ENCODE measurements at regions not wholly inside any gene's neighbourhood (a gene's known extent, or its start where the extent isn't known, plus 50 kb on each side); places are given as distances from the start of the nearest gene placed in this dataset.
"Not testable (repeated sequence)": the region's sequence is repeated elsewhere in the genome, so short reads cannot be mapped to it uniquely, and the experiment has no call there.

DNA sequence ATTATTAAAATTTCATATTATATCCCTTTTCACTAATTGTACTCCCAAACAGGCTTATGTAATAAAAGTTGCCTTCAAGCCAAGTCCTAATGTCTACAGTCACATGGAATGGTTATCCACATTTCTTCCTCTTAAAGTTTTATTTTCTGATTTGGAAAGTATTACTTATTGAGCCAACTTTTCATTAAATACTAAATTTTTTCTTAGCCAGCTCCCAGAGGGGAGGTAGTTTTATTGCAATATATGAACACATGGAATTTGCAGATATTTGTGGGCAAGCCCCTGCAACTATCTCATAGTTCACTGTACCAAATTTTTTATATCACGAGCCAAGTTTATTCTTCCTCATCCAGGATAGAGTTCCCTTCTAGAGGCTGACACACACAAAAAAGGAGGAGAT is 332.8 kb upstream of the PTGER4 start:
- DNase-seq, result no peak

DNA sequence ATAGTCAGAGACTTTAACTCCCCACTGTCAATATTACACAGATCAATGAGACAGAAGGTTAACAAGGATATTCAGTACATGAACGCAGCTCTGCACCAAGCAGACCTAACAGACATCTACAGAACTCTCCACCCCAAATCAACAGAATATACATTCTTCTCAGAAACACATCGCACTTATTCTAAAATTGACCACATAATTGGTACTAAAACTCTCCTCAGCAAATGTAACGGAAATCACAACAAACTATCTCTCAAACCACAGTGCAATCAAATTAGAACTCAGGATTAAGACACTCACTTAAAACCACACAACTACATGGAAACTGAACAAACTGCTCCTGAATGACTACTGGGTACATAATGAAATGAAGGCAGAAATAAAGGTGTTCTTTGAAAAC is 341.3 kb upstream of the PTGER4 start:
- DNase-seq, result not testable (repeated sequence)

DNA sequence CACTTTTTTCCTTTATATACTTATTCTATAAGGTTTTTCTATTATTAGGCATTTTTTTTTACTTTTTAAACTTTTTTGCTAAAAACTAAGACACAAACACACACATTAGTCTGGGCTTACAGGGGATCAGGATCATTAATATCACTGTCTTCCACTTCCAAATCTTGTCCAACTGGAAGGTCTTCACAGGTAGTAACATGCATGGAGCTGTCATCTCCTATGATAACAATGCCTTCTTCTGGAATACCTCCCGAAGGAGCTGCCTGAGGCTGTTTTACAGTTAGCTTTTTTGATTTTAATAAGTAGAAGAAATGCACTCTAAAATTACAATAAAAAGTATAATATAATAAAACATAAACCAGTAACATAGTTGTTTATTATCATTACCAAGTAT is 345.5 kb upstream of the PTGER4 start:
- no peak for DNase-seq

DNA sequence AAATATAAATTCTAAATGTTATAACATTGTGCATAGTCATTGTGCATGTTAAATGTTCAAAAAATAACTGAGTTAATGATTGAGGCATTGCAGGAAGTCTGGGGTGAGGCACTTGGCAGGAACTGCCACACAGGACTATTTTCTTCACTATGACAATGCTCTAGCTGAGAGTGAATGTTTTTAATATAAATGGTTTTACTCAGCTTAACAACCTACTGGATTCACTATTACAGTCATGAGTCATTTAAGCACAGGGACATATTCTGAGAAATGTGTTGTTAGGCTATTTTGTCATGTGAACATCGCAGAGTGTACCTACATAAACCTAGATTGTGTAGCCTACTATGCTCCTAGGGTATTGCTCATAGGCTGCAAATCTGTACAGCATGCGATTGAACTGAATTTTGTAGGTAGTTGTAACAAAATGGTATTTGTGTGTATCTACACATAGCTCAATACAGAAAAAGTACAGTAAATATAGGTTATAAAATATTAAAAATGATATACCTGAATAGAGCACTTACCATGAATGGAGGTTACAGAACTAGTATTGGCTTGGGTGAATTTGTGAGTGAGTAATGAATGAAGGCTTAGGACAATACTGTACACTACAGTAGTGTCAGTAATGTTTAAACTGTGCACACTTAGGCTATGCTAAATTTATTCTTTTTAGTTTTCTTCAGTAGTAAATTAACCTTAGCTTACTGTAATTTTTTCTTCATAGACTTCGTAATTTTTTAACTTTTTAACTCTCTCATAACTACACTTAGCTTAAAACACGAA is 346.1 kb upstream of the PTGER4 start:
- no peak for DNase-seq

- DNase-seq, result no peak
Observed at GRCh38 chr5:40332970-40333369, 346.7 kb upstream of the PTGER4 start.

GRCh38 chr5:40331616-40332015 is 348.1 kb upstream of the PTGER4 start:
- no peak for DNase-seq

GRCh38 chr5:40321514-40321913 is 358.2 kb upstream of the PTGER4 start:
- DNase-seq, result no peak

- DNase-seq, result no peak
Observed at GRCh38 chr5:40318395-40318794, 361.3 kb upstream of the PTGER4 start.

- DNase-seq, result no peak
Observed at GRCh38 chr5:40317023-40317422, 362.7 kb upstream of the PTGER4 start.

DNA sequence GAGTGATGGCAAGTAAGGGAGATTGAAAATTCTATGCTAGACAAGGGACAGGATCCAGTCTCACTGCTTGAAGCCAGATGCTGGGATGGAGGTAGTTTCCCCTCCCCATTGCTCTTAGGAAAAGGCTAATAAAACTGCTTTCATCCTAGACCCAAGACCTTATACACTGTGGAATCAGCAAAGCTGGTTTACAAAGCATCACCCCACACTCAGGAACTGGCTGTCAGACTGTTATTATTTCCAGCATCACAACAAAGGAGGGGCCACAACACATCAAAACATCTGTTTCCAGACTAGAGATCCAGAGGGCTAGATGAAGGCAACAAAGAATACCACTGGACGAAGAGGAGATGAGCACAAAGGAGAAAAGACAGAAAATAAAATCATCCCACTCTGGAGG is 364.6 kb upstream of the PTGER4 start:
- no peak for DNase-seq

GRCh38 chr5:40314275-40314674 is 365.4 kb upstream of the PTGER4 start:
- DNase-seq, result no peak

DNA sequence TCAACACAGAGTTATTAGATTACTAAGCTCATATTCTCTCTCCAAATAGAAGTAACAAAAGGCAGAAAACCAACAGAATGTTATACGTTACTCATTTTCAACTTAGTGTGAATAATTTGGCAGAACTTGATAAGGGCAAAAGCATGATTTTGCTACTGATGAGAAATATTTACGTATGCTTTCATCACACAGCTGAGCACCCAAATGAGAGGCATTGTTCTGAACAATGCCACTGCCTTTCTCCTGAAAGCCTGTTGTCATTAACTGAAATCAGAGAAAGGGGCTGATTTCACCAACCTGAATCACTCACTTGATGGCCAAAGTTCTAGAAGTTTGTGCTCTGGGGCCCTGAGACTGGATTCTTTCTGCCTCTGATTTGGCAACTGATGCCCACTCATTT is 367.5 kb upstream of the PTGER4 start:
- no peak for DNase-seq

- DNase-seq, result no peak
Observed at GRCh38 chr5:40309851-40310250, 369.9 kb upstream of the PTGER4 start.

- no peak for DNase-seq
Observed at GRCh38 chr5:40308867-40309266, 370.8 kb upstream of the PTGER4 start.

- no peak for DNase-seq
Observed at GRCh38 chr5:40307920-40308319, 371.8 kb upstream of the PTGER4 start.

GRCh38 chr5:40306869-40307487 is 372.7 kb upstream of the PTGER4 start:
- DNase-seq, result no peak

DNA sequence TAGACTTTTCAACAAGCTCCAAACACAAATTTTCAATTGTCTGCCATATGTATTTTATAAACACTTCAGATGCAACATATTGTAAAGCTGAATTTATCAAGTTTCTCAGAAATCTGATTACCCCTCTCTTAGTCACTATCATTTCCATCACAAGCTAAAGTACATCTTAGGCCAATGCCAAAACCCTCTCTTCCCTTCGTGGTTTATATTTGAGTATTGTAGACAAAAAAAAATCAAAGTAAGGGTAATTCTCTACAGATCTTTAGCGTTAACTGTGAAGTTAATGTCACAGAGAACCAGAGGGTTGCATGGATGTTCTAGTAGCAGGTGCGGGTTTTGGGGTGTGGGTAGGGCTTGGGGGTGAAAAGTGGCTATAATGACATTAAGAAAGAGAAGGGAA is 387.7 kb upstream of the PTGER4 start:
- no peak for DNase-seq

DNA sequence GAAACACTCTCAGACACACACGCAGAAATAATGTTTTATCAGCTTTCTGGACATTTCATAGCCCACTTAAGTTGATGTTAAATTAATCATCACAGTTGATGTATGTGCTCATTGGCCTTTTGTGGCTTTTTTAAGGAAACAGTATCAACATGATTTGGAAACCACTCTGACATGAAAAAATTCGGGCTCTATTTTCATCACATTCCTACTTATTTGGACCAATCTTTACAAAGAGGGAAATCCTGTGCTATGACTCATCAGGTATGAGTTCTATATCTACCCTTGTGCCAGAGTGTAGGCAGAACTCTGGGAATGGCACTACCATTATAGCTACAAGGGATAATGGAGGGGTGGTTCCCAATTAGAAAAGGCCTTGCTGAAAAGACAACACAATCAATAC is 388.4 kb upstream of the PTGER4 start:
- DNase-seq, result no peak

DNA sequence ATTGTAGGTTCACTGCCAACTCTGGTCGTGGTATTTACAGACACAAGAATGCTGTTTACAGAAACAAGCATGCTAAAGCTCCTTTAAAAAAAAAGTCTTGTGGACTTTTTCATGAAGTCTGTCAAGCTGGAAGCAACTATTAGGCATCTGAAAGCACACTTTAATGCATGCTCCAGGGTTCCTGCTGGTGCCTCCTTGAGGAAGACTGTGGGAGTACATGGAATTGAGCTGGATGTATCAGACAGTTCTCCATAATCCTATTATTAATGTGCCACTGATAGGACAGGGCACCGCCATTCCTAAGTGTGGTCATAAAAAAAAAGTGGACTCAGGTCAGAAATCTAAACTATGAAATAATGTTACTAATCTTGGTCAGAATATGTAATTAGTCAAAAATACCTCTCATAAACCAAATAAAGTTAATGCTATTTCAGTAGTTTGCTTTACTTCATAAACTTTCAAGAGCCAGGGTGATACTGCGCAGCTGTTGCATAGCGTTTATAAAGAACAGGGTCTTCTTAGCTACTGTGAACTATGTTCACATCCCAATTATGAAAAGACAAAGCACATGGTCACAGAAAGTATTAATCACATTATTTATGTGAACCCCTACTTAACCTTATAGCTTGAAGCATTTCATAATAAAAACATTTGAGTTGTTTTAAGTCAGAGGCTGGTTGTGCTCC is 390.8 kb upstream of the PTGER4 start:
- DNase-seq, result no peak

DNA sequence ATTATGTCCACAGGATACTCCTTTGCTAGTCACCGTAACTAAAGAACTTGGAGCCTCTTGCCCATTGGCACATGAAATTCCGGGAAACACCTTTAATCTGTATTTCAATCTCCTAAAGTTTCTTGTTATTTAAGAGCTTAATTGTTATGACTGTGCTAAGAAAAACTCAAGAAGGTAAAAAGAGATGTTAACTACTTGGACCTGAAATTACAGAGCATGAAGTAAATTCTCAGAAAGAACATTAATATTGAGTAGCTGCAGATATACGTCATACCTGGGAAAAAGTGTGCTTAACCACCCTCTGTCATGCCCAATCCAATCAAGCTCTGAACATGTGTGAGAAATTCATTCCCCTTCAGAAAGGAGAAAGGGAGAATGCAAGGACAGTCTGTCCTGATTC is 394.9 kb upstream of the PTGER4 start:
- no peak for DNase-seq

- DNase-seq, result no peak
Observed at GRCh38 chr5:40278881-40279280, 400.8 kb upstream of the PTGER4 start.

GRCh38 chr5:40277161-40277906 is 402.4 kb upstream of the PTGER4 start:
- no peak for DNase-seq

- DNase-seq, result no peak
Observed at GRCh38 chr5:40276426-40277102, 403.2 kb upstream of the PTGER4 start.
